ENCODE measurements at regions not wholly inside any gene's neighbourhood (a gene's known extent, or its start where the extent isn't known, plus 50 kb on each side); places are given as distances from the start of the nearest gene placed in this dataset.
A peak's percentile ranks its signal among the peaks of the same experiment; 100 is the strongest.

DNA sequence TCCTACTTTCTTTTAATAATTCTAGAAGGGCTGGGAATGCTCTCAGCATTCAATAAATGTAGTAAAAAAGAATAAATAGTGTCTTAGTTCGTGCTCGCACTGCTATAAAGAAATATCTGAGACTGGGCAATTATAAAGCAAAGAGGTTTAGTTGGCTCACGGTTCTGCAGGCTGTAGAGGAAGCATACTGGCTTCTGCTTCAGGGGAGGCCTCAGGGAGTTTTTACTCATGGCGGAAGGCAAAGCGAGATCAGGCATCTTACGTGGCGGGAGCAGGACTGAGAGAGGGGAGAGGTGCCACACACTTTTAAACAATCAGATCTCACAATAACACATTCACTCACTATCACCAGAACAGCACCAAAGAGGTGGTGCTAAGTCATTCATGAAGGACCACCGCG is 103.0 kb upstream of the UBE2E2 start:
- H3K23me2 ChIP-seq (ENCODE audit: insufficient read length, low read depth, low read length, poor library complexity, severe bottlenecking): no peaks in the 10 kb centered on the region
- no peak overlapping the region for H3K18ac ChIP-seq (ENCODE audit: insufficient read length, low read depth, low read length)
- H3K79me2 ChIP-seq (ENCODE audit: insufficient read depth, low read length): no peaks in the 10 kb centered on the region
- Mint-ChIP-seq H3K9me3 (no peaks in the 10 kb centered on the region), H3K27me3 (ENCODE audit: low read depth) (no peaks in the 10 kb centered on the region), H3K27ac (peak overlapping the region in 1 of 3 experiments; percentile 2; a peak in 1 of 7 replicates), H3K4me1 (peaks cover 8 to 11% of the 10 kb centered on the region in 2 experiments), H3K4me3 (no peak overlapping the region), H3K36me3 (ENCODE audit: insufficient read depth in 1 of 3, low read depth in 3 of 3) (no peaks in the 10 kb centered on the region)
- H4K20me1 ChIP-seq (ENCODE audit: control insufficient read depth, insufficient read depth, insufficient read length): no peaks in the 10 kb centered on the region
- H3K4ac ChIP-seq (ENCODE audit: low read depth, low read length): no peak overlapping the region
- no peak overlapping the region for H2AFZ ChIP-seq (ENCODE audit: low read length)
- no peak overlapping the region for H3T11ph ChIP-seq (ENCODE audit: low read length)
- no peak overlapping the region for H3K27ac ChIP-seq (ENCODE audit: insufficient read length, low read depth, low read length)
- H2BK5ac ChIP-seq (ENCODE audit: insufficient read length, low read length): no peak overlapping the region
- DNase-seq: no peak
- H3K23ac ChIP-seq (ENCODE audit: insufficient read length, low read depth, low read length): no peak overlapping the region
- H4K8ac ChIP-seq (replicated peaks; ENCODE audit: insufficient read length, low read depth, low read length): no peak overlapping the region
- H2BK12ac ChIP-seq (ENCODE audit: insufficient read length, low read depth, low read length): no peak overlapping the region
- H4K5ac ChIP-seq (ENCODE audit: insufficient read length, low read depth, low read length): no peak overlapping the region
- TF ChIP-seq, protein P1, sequence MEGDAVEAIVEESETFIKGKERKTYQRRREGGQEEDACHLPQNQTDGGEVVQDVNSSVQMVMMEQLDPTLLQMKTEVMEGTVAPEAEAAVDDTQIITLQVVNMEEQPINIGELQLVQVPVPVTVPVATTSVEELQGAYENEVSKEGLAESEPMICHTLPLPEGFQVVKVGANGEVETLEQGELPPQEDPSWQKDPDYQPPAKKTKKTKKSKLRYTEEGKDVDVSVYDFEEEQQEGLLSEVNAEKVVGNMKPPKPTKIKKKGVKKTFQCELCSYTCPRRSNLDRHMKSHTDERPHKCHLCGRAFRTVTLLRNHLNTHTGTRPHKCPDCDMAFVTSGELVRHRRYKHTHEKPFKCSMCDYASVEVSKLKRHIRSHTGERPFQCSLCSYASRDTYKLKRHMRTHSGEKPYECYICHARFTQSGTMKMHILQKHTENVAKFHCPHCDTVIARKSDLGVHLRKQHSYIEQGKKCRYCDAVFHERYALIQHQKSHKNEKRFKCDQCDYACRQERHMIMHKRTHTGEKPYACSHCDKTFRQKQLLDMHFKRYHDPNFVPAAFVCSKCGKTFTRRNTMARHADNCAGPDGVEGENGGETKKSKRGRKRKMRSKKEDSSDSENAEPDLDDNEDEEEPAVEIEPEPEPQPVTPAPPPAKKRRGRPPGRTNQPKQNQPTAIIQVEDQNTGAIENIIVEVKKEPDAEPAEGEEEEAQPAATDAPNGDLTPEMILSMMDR (conservative IDR thresholded peaks at IDR 0.05): no peak
- no peak overlapping the region for H2AK5ac ChIP-seq (ENCODE audit: insufficient read length, low read length)
- no CpG with 5 or more reads among the region's 9 CpGs for WGBS (ENCODE audit: extremely low coverage, insufficient read length, low lambda C conversion rate)
- H3K4me2 ChIP-seq (ENCODE audit: insufficient read depth, insufficient read length, low read length): no peak overlapping the region
- no peaks in the 10 kb centered on the region for H3K79me1 ChIP-seq (ENCODE audit: insufficient read depth, low read depth, low read length, poor library complexity, severe bottlenecking)
- H2BK120ac ChIP-seq (ENCODE audit: low read depth, low read length, poor library complexity, severe bottlenecking): no peak overlapping the region
- H2BK15ac ChIP-seq (ENCODE audit: low read depth, low read length): no peak overlapping the region
- no peak overlapping the region for H3K9ac ChIP-seq (ENCODE audit: extremely low read depth, insufficient read length, low read length)
- H3K9me3 ChIP-seq (ENCODE audit: control insufficient read depth, low read depth, low read length): no peaks in the 10 kb centered on the region
- no peaks in the 10 kb centered on the region for H3K27me3 ChIP-seq (ENCODE audit: insufficient read depth, low read length)
- 0 out of 2 replicates have a peak, but pooled peaks cover 4% of the 10 kb centered on the region for H3K4me1 ChIP-seq (ENCODE audit: insufficient read depth, low read length)
- no peak overlapping the region for H4K91ac ChIP-seq (ENCODE audit: insufficient read length, low read depth, low read length)
- no peak overlapping the region for H3K14ac ChIP-seq (ENCODE audit: insufficient read depth, low read length)
- no peak overlapping the region for H2BK20ac ChIP-seq (ENCODE audit: low read depth, low read length, poor library complexity, severe bottlenecking)
- H3K56ac ChIP-seq (ENCODE audit: insufficient read length, low read depth, low read length): no peak overlapping the region
